Heart left ventricle (tissue), 13 donors: ENCODE measurements at regions not wholly inside any gene's neighbourhood (a gene's known extent, or its start where the extent isn't known, plus 50 kb on each side); places are given as distances from the start of the nearest gene placed in this dataset.

Source experiments
- CTCF ChIP-seq, 12 donors: fragments of 200-600 bp; sonication (generic) in 4 of 12; IDR thresholded peaks; one replicate each; pipeline versions ENCODE4 v1.5.0 to v1.8.0; 2018 to 2022; ENCODE audit warnings: antibody characterized with exemption in 12 of 12, mild to moderate bottlenecking in 5 of 12
- POLR2A ChIP-seq, 2 donors: fragments of 450-650 bp; IDR thresholded peaks; one replicate each; pipeline ENCODE4 v1.6.1; 2017; ENCODE audit warnings: antibody characterized with exemption in 2 of 2, mild to moderate bottlenecking in 2 of 2, moderate library complexity in 2 of 2
- donor health status: ischemic (EF 13 %, LVEDD 7.1; RV severe dilation, severe dysfunction).
- donor health status: DM: no; HTN: yes; CAD: no.
- donor health status: DM: no; HTN: no; CAD: no.
- donor health status: ischemic (EF 25% LVEDD 6.9; RV normal size, moderate dysfunction).
- donor health status: ischemic (EF 25% LVEDD 5.7; RV mildly dilated, moderate dysfunction).
- donor health status: ischemic (EF 35%, LVEDD 5.7; RV mildly dilated, moderate dysfunction).
- donor health status: nonischemic (EF 11% LVEDD 7.7; RV severe dilation, severe dysfunction).
- donor health status: DM: yes; HTN: yes; CAD: no.
- donor health status: PGD.
- donor health status: ischemic (EF 29% LVEDD 5.4; RV normal size, mild dysfunction).
- donor health status: nonischemic (EF 23%, LVEDD 6.1; RV moderate dilation, normal function).

GRCh38 chr18:75784390-75784789 lies 356.9 kb upstream of the SMIM21 start:
- no peak for TF ChIP-seq CTCF (IDR thresholded peaks at IDR 0.05)
- no peak for TF ChIP-seq POLR2A (IDR thresholded peaks at IDR 0.05)
